ENCODE measurements at regions not wholly inside any gene's neighbourhood (a gene's known extent, or its start where the extent isn't known, plus 50 kb on each side); places are given as distances from the start of the nearest gene placed in this dataset.

GRCh38 chr4:33086331-33086925 lies 2366.3 kb downstream of the PCDH7 start:
- TF ChIP-seq CTCF (conservative IDR thresholded peaks at IDR 0.05; ENCODE audit: low read length) (no peak), EZH2phosphoT487 (IDR thresholded peaks at IDR 0.05; ENCODE audit: borderline replicate concordance) (no peak)

All from Loucy (cell line).